B cell (primary cell): ENCODE measurements at regions not wholly inside any gene's neighbourhood (a gene's known extent, or its start where the extent isn't known, plus 50 kb on each side); places are given as distances from the start of the nearest gene placed in this dataset.

Source experiments
- ATAC-seq: fragments of 200-7000 bp; cut with Tn5 transposase; one replicate; pipeline ENCODE4 v1.10.0; 2021; ENCODE audit warnings: low read depth, mild to moderate bottlenecking, moderate number of reproducible peaks, moderate library complexity
- CTCF ChIA-PET: fragments of 350-600 bp; sonication (Branson Sonifier 250); formaldehyde crosslinking; loops from one replicate; lab custom pipeline; 2021; ENCODE audit warnings: antibody characterized with exemption, inconsistent platforms; lab: Charles Lee
- POLR2A ChIA-PET: fragments of 350-600 bp; sonication (Branson Sonifier 250); formaldehyde crosslinking; loops from one replicate; lab custom pipeline; 2021; ENCODE audit warnings: antibody characterized with exemption; lab: Charles Lee
- DNase-seq: peaks from one replicate; pipeline ENCODE4 v3.0.0; 2013
- H2AFZ ChIP-seq: 2 replicates; pipeline ENCODE4 v1.6.1; 2012; ENCODE audit warnings: mild to moderate bottlenecking, low read depth, low read length; ENCODE audit not compliant: insufficient read depth, poor library complexity, severe bottlenecking
- H3K27ac ChIP-seq, 2 donors: 1 replicate in 1 of 2; 2 replicates in 1 of 2; pipeline ENCODE4 v1.5.1; 2012 to 2013; ENCODE audit warnings: low read length in 2 of 2, mild to moderate bottlenecking in 2 of 2, moderate library complexity in 1 of 2
- H3K27me3 ChIP-seq, 4 experiments: fragments of 200-600 bp in 1 of 4; sonication (generic) in 1 of 4; replicated peaks in 1 of 4; 1 replicate in 2 of 4; 2 replicates in 2 of 4; pipeline versions ENCODE4 v1.6.1 to v1.7.0; 2013 to 2016; ENCODE audit warnings: low read length in 3 of 4, mild to moderate bottlenecking in 2 of 4, mixed read lengths in 1 of 4, moderate library complexity in 1 of 4; ENCODE audit not compliant: insufficient read depth in 4 of 4, control insufficient read depth in 3 of 4; ENCODE audit errors: control extremely low read depth in 1 of 4
- H3K36me3 ChIP-seq, 2 experiments: replicated peaks in 1 of 2; 1 replicate in 1 of 2; 2 replicates in 1 of 2; pipeline versions ENCODE4 v1.6.1 to v1.7.1; 2013; ENCODE audit warnings: low read length in 1 of 2; ENCODE audit not compliant: insufficient read depth in 2 of 2, control insufficient read depth in 1 of 2; ENCODE audit errors: control extremely low read depth in 1 of 2, extremely low read depth in 1 of 2
- H3K4me1 ChIP-seq, 2 donors: fragments of 200-600 bp in 1 of 2; sonication (generic) in 1 of 2; 1 replicate in 1 of 2; 2 replicates in 1 of 2; pipeline versions ENCODE4 v1.5.1 to v1.6.1; 2013 to 2017; ENCODE audit warnings: low read length in 2 of 2; ENCODE audit not compliant: control insufficient read depth in 2 of 2, insufficient read depth in 2 of 2
- H3K4me2 ChIP-seq: replicated peaks from 2 replicates; pipeline ENCODE3; 2012; ENCODE audit warnings: mild to moderate bottlenecking, low read depth, low read length; ENCODE audit not compliant: poor library complexity, severe bottlenecking
- H3K4me3 ChIP-seq, 5 experiments: fragments of 200-600 bp in 1 of 5; sonication (generic) in 1 of 5; 1 replicate in 3 of 5; 2 replicates in 2 of 5; pipeline versions ENCODE4 v1.5.1 to v1.7.0; 2011 to 2016; ENCODE audit warnings: low read length in 4 of 5, mild to moderate bottlenecking in 4 of 5, low read depth in 2 of 5, control low read depth in 1 of 5, moderate library complexity in 1 of 5; ENCODE audit not compliant: insufficient read depth in 1 of 5; ENCODE audit errors: control extremely low read depth in 1 of 5, extremely low read depth in 1 of 5
- H3K79me2 ChIP-seq: fragments of 200-600 bp; sonication (generic); one replicate; pipeline ENCODE4 v1.6.0; 2016; ENCODE audit warnings: low read length; ENCODE audit not compliant: control insufficient read depth, insufficient read depth
- H3K9ac ChIP-seq: fragments of 200-600 bp; sonication (generic); 2 replicates; pipeline ENCODE4 v1.6.1; 2017; ENCODE audit warnings: mild to moderate bottlenecking, low read length, moderate library complexity
- H3K9me3 ChIP-seq, 3 donors: one replicate each; pipeline versions ENCODE4 v1.6.1 to v1.7.1; 2013; ENCODE audit warnings: low read length in 2 of 3; ENCODE audit not compliant: control insufficient read depth in 2 of 3, insufficient read depth in 1 of 3; ENCODE audit errors: control extremely low read depth in 1 of 3
- H4K20me1 ChIP-seq: 2 replicates; pipeline ENCODE4 v1.6.0; 2012; ENCODE audit warnings: mild to moderate bottlenecking, low read length; ENCODE audit not compliant: insufficient read depth, control insufficient read depth, poor library complexity, severe bottlenecking
- H3K27ac Mint-ChIP-seq: one replicate; pipeline ENCODE4 v1.8.0; 2021; ENCODE audit warnings: mixed read lengths
- H3K27me3 Mint-ChIP-seq: one replicate; pipeline ENCODE4 v1.8.0; 2021; ENCODE audit warnings: mixed read lengths
- H3K4me1 Mint-ChIP-seq: one replicate; pipeline ENCODE4 v1.8.0; 2021; ENCODE audit warnings: mixed read lengths
- H3K4me3 Mint-ChIP-seq: one replicate; pipeline ENCODE4 v1.8.0; 2021; ENCODE audit warnings: mixed read lengths
- H3K9me3 Mint-ChIP-seq: one replicate; pipeline ENCODE4 v1.8.0; 2022; ENCODE audit warnings: mixed read lengths; ENCODE audit not compliant: insufficient read depth
- CTCF ChIP-seq: fragments of 200-600 bp; IDR thresholded peaks from one replicate; pipeline ENCODE4 v1.8.0; 2022; ENCODE audit warnings: antibody characterized with exemption, mild to moderate bottlenecking
- EZH2 ChIP-seq: IDR thresholded peaks from 2 replicates; pipeline ENCODE4 v1.6.1; 2012; ENCODE audit warnings: borderline replicate concordance, low read depth, mild to moderate bottlenecking, moderate library complexity, low read length; ENCODE audit not compliant: insufficient read depth, poor library complexity, severe bottlenecking
- WGBS: methylation state at CpG from one replicate; pipeline ENCODE4 v1.1.5; 2013; ENCODE audit warnings: missing lambda C conversion rate; ENCODE audit not compliant: insufficient coverage; 5-methylcytosine and 5-hydroxymethylcytosine counted together
- intact Hi-C: fragments of 100-400 bp; cut with micrococcal nuclease; formaldehyde crosslinking; loops from one replicate; pipeline ENCODE4 v1.10.0; 2022

DNA sequence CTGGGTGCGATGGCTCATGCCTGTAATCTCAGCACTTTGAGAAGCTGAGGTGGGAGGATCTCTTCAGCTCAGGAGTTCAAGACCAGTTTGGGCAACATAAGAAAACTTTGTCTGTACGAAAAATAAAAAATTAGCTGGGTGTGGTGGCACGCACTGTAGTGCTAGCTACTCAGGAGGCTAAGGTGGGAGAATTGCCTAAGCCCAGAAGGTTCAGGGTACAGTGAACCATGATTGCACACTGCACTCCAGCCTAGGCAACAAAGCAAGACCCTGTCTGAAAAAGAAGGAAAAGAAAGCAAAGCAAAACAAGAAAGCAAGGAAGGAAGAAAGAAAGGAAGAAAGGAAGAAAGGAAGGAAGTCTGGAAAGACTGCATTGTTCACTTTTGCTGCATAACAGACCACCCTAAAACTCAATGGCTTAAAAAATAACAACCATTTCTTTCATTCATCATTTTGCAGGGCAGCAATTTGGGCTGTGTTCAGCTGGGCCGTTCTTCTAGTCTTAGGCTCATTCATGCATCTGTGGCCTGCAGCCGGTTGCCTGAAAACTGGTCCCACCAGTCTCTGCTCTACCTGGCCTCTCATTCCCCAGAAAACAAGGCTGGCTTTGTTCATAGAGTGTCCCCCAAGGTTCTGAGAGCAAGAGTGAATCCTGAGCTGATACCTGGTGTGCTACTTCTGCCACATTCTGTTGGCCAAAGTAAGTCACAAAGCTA lies 82.4 kb upstream of the MIER3 start:
- no peak overlapping the region for H3K4me3 Mint-ChIP-seq
- no peak for DNase-seq
- H3K79me2 ChIP-seq, result no peaks in the 10 kb centered on the region
- ChIA-PET CTCF (no interaction called here), POLR2A (no interaction called here)
- no peak overlapping the region for H3K9ac ChIP-seq
- peaks cover 22 to 24% of the 10 kb centered on the region in 2 donors for H3K4me1 ChIP-seq
- peaks cover 22% of the 10 kb centered on the region for H3K4me1 Mint-ChIP-seq
- intact Hi-C loops, result loop anchor here (5.0 to 10.0 kb wide), 4 partner anchors 37 to 1450 kb away; partner anchors contain the start of genes GPBP1 and MIER3
- H3K9me3 Mint-ChIP-seq, result no peaks in the 10 kb centered on the region
- no peak overlapping the region for H3K4me2 ChIP-seq
- 96% methylated on average over 5 of the region's 5 CpGs for WGBS
- no peaks in the 10 kb centered on the region for H3K36me3 ChIP-seq
- no peak overlapping the region for H3K27ac Mint-ChIP-seq
- H3K9me3 ChIP-seq, result peaks cover 0 to 3% (median 0%) of the 10 kb centered on the region in 3 donors
- H3K4me3 ChIP-seq, result no peak overlapping the region
- no peaks in the 10 kb centered on the region for H4K20me1 ChIP-seq
- H3K27me3 Mint-ChIP-seq, result peaks cover 4% of the 10 kb centered on the region
- no peak for ATAC-seq
- no peak overlapping the region for H2AFZ ChIP-seq
- TF ChIP-seq EZH2 (no peak), CTCF (no peak)
- no peaks in the 10 kb centered on the region for H3K27me3 ChIP-seq
- no peak overlapping the region for H3K27ac ChIP-seq

DNA sequence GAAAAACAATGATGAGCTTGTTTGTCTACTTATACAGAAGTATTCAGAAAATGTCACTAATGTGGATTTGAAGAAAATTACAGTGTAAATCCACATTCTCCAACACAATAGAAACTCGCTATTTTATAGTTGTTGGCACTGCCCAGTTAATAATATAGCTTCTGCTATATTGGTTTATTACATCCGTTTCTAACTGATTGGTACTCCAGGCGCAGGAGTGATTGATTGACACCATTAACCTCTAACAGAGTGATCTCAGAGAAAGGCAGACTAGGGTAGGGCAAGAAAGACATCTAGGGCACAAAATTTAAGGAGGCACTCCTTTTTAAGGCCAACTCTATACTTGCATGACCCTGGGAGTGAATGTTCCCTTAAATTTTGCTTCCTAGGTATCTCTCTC lies 84.0 kb upstream of the MIER3 start:
- H3K27me3 ChIP-seq, result no peaks in the 10 kb centered on the region
- no peaks in the 10 kb centered on the region for H3K9me3 Mint-ChIP-seq
- no peaks in the 10 kb centered on the region for H3K79me2 ChIP-seq
- CTCF ChIA-PET, result interaction anchor here (0.5 kb wide), 1 partner anchor 184 kb away, joined by 4 read pairs; no protein-coding TSS in a partner anchor
- no peak overlapping the region for H3K4me3 Mint-ChIP-seq
- intact Hi-C loops, result loop anchor here (10.0 kb wide), 1 partner anchor 1449 kb away; no protein-coding TSS in a partner anchor
- no peak for DNase-seq
- H3K27ac ChIP-seq, result no peak overlapping the region
- peaks cover 13% of the 10 kb centered on the region in 2 donors for H3K4me1 ChIP-seq
- ATAC-seq, result no peak
- no peak overlapping the region for H3K4me3 ChIP-seq
- H2AFZ ChIP-seq, result no peak overlapping the region
- POLR2A ChIA-PET, result no interaction called here
- H3K27me3 Mint-ChIP-seq, result peaks cover 4% of the 10 kb centered on the region
- TF ChIP-seq EZH2, result no peak
- no peak for TF ChIP-seq CTCF
- H4K20me1 ChIP-seq, result no peaks in the 10 kb centered on the region
- H3K4me2 ChIP-seq, result no peak overlapping the region
- H3K27ac Mint-ChIP-seq, result no peak overlapping the region
- H3K9ac ChIP-seq, result no peak overlapping the region
- no CpG with 5 or more reads among the region's 3 CpGs for WGBS
- no peaks in the 10 kb centered on the region for H3K9me3 ChIP-seq
- no peaks in the 10 kb centered on the region for H3K36me3 ChIP-seq
- H3K4me1 Mint-ChIP-seq, result peaks cover 12% of the 10 kb centered on the region
